HG03159 (cell line): ENCODE measurements at regions not wholly inside any gene's neighbourhood (a gene's known extent, or its start where the extent isn't known, plus 50 kb on each side); places are given as distances from the start of the nearest gene placed in this dataset.
A peak's percentile ranks its signal among the peaks of the same experiment; 100 is the strongest.

Experiments used
- ATAC-seq: cut with Tn5 transposase; IDR thresholded peaks from one replicate; pipeline ENCODE4 v1.9.1; 2021; ENCODE audit warnings: mild to moderate bottlenecking, moderate library complexity; ENCODE audit not compliant: unreplicated experiment

- ATAC-seq: no peak
Measured at GRCh38 chrX:39318506-39319343, 517.5 kb downstream of the MID1IP1 start.

GRCh38 chrX:39320165-39320564 lies 518.9 kb downstream of the MID1IP1 start:
- ATAC-seq: no peak

GRCh38 chrX:39322496-39322895 lies 521.2 kb downstream of the MID1IP1 start:
- no peak for ATAC-seq

- ATAC-seq: no peak
Measured at GRCh38 chrX:39324233-39324930, 523.1 kb downstream of the MID1IP1 start.

- ATAC-seq: no peak
Measured at GRCh38 chrX:39327255-39327654, 526.0 kb downstream of the MID1IP1 start.

- no peak for ATAC-seq
Measured at GRCh38 chrX:39327705-39328104, 526.4 kb downstream of the MID1IP1 start.

- ATAC-seq: no peak
Measured at GRCh38 chrX:39328661-39329060, 527.4 kb downstream of the MID1IP1 start.

GRCh38 chrX:39331082-39331704 lies 529.9 kb downstream of the MID1IP1 start:
- ATAC-seq: no peak

GRCh38 chrX:39333451-39333850 lies 532.2 kb downstream of the MID1IP1 start:
- ATAC-seq: no peak

GRCh38 chrX:39335513-39336235 lies 534.4 kb downstream of the MID1IP1 start:
- no peak for ATAC-seq

GRCh38 chrX:39336671-39337311 lies 535.5 kb downstream of the MID1IP1 start:
- ATAC-seq: peak; percentile 75

- ATAC-seq: no peak
Measured at GRCh38 chrX:39337451-39337850, 536.2 kb downstream of the MID1IP1 start.

GRCh38 chrX:39338583-39338982 lies 537.3 kb downstream of the MID1IP1 start:
- ATAC-seq: no peak

- no peak for ATAC-seq
Measured at GRCh38 chrX:39356119-39356807, 555.0 kb downstream of the MID1IP1 start.

GRCh38 chrX:39360101-39360500 lies 558.8 kb downstream of the MID1IP1 start:
- no peak for ATAC-seq

- ATAC-seq: no peak
Measured at GRCh38 chrX:39361736-39362135, 560.5 kb downstream of the MID1IP1 start.

GRCh38 chrX:39367416-39367815 lies 566.2 kb downstream of the MID1IP1 start:
- ATAC-seq: no peak

- ATAC-seq: no peak
Measured at GRCh38 chrX:39372115-39372514, 570.9 kb downstream of the MID1IP1 start.

GRCh38 chrX:39377157-39377556 lies 575.9 kb downstream of the MID1IP1 start:
- ATAC-seq: no peak

GRCh38 chrX:39377773-39378172 lies 576.5 kb downstream of the MID1IP1 start:
- no peak for ATAC-seq
